Stomach smooth muscle (tissue), 2 donors: ENCODE measurements at regions not wholly inside any gene's neighbourhood (a gene's known extent, or its start where the extent isn't known, plus 50 kb on each side); places are given as distances from the start of the nearest gene placed in this dataset.

ENCODE experiments used
- H3K27ac ChIP-seq: one replicate; pipeline ENCODE4 v1.7.0; 2013; ENCODE audit warnings: mild to moderate bottlenecking, low read length, inconsistent platforms
- H3K27me3 ChIP-seq, 2 donors: one replicate each; pipeline ENCODE4 v1.7.0; 2013; ENCODE audit warnings: low read length in 2 of 2; ENCODE audit not compliant: insufficient read depth in 2 of 2, control insufficient read depth in 1 of 2
- H3K36me3 ChIP-seq, 2 donors: one replicate each; pipeline ENCODE4 v1.7.0; 2013; ENCODE audit warnings: low read length in 2 of 2; ENCODE audit not compliant: control insufficient read depth in 2 of 2, insufficient read depth in 2 of 2
- H3K4me1 ChIP-seq: one replicate; pipeline ENCODE4 v1.7.0; 2013; ENCODE audit warnings: low read length; ENCODE audit not compliant: control insufficient read depth, insufficient read depth
- H3K4me3 ChIP-seq, 2 donors: one replicate each; pipeline ENCODE4 v1.7.0; 2013; ENCODE audit warnings: low read length in 2 of 2
- H3K9ac ChIP-seq, 2 donors: one replicate each; pipeline ENCODE4 v1.7.0; 2013; ENCODE audit warnings: low read length in 2 of 2, mild to moderate bottlenecking in 1 of 2
- H3K9me3 ChIP-seq, 2 donors: one replicate each; pipeline ENCODE4 v1.7.0; 2013; ENCODE audit warnings: low read length in 2 of 2; ENCODE audit not compliant: control insufficient read depth in 2 of 2
- donor health status: healthy.
- donor health status: Pancreatic carcinoma.

DNA sequence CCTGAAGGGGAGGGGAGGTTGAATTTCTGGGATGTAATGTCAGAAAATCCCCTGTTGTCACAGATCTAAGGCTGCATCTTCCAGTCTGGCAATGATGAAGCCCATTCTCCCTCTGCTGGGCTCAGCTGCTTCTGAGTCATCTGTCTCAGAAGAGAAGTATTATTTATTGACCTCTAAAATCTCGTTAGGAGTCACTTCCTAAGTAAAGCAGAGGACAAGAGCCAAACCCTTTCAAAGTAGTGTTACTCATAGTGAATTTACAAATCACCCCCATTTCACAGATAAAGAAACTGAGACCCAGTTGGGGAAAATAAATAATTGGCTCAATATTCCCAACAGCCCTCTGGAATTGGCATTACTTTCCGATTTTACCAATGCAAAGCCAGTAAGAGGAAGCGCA is 167.3 kb upstream of the SKOR2 start:
- Histone ChIP-seq H3K9me3 (no peaks in the 10 kb centered on the region), H3K9ac (no peak overlapping the region), H3K27ac (no peak overlapping the region), H3K27me3 (peaks cover 8 to 13% of the 10 kb centered on the region in 2 donors), H3K4me3 (no peak overlapping the region), H3K36me3 (no peaks in the 10 kb centered on the region), H3K4me1 (no peaks in the 10 kb centered on the region)

DNA sequence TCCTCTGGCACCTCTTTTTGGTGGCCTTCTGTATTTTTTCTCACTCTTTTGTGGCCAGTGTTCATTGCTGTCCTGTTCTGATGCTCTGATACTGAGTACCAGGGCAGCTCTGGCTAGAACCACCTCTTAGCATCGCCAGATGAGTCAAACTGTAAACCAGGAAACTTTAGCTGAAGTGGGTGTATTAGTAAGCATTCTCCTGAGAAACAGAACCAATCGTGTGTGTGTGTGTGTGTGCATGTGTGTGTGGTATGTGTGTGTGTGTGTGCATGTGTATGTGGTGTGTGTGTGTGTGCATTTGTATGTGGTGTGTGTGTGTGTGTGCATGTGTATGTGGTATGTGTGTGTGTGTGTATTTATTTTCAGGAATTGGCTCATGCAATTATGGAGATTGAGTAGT is 166.3 kb upstream of the SKOR2 start:
- H3K4me3 ChIP-seq: no peak overlapping the region
- no peaks in the 10 kb centered on the region for H3K36me3 ChIP-seq
- H3K27me3 ChIP-seq: peaks cover 8 to 13% of the 10 kb centered on the region in 2 donors
- H3K9me3 ChIP-seq: no peaks in the 10 kb centered on the region
- no peak overlapping the region for H3K27ac ChIP-seq
- H3K9ac ChIP-seq: no peak overlapping the region
- no peaks in the 10 kb centered on the region for H3K4me1 ChIP-seq

- no peaks in the 10 kb centered on the region for H3K4me1 ChIP-seq
- no peaks in the 10 kb centered on the region for H3K36me3 ChIP-seq
- H3K9ac ChIP-seq: no peak overlapping the region
- peaks cover 8 to 13% of the 10 kb centered on the region in 2 donors for H3K27me3 ChIP-seq
- no peaks in the 10 kb centered on the region for H3K9me3 ChIP-seq
- H3K27ac ChIP-seq: no peak overlapping the region
- no peak overlapping the region for H3K4me3 ChIP-seq
Measured at GRCh38 chr18:47415881-47416280, 164.4 kb upstream of the SKOR2 start.

DNA sequence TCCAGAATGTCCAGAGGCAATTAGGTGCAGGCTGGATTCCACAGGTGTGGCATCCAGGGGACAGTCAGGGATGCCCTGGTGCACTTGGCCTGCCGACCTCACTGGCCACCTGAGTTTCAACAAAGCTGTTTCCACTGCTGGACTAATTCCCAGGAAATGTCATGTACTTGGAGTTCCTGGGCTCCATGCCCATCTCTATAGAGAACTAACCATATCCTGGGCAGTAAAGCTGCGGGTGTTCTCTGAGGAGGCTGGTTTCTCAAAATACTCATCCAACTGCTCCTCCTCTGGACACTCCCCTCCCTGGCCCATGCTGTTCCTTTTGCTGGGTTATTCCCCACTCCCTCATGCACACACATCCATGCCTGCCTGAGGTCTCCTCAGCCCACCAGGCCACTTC is 161.9 kb upstream of the SKOR2 start:
- Histone ChIP-seq H3K27ac (no peak overlapping the region), H3K4me3 (no peak overlapping the region), H3K9ac (no peak overlapping the region), H3K9me3 (no peaks in the 10 kb centered on the region), H3K4me1 (no peaks in the 10 kb centered on the region), H3K36me3 (no peaks in the 10 kb centered on the region), H3K27me3 (peaks cover 8 to 10% of the 10 kb centered on the region in 2 donors)

GRCh38 chr18:47412924-47413323 is 161.5 kb upstream of the SKOR2 start:
- no peak overlapping the region for H3K27ac ChIP-seq
- H3K4me3 ChIP-seq: no peak overlapping the region
- H3K27me3 ChIP-seq: peaks cover 8 to 10% of the 10 kb centered on the region in 2 donors
- no peak overlapping the region for H3K9ac ChIP-seq
- no peaks in the 10 kb centered on the region for H3K4me1 ChIP-seq
- H3K36me3 ChIP-seq: no peaks in the 10 kb centered on the region
- no peaks in the 10 kb centered on the region for H3K9me3 ChIP-seq

GRCh38 chr18:47411159-47411558 is 159.7 kb upstream of the SKOR2 start:
- peaks cover 0 to 4% of the 10 kb centered on the region in 2 donors for H3K27me3 ChIP-seq
- no peaks in the 10 kb centered on the region for H3K4me1 ChIP-seq
- H3K27ac ChIP-seq: no peak overlapping the region
- H3K9me3 ChIP-seq: no peaks in the 10 kb centered on the region
- H3K36me3 ChIP-seq: no peaks in the 10 kb centered on the region
- H3K4me3 ChIP-seq: no peak overlapping the region
- H3K9ac ChIP-seq: no peak overlapping the region

GRCh38 chr18:47410139-47410538 is 158.7 kb upstream of the SKOR2 start:
- H3K9me3 ChIP-seq: no peaks in the 10 kb centered on the region
- H3K36me3 ChIP-seq: no peaks in the 10 kb centered on the region
- no peak overlapping the region for H3K9ac ChIP-seq
- H3K27ac ChIP-seq: no peak overlapping the region
- no peak overlapping the region for H3K4me3 ChIP-seq
- peaks cover 0 to 4% of the 10 kb centered on the region in 2 donors for H3K27me3 ChIP-seq
- H3K4me1 ChIP-seq: no peaks in the 10 kb centered on the region

DNA sequence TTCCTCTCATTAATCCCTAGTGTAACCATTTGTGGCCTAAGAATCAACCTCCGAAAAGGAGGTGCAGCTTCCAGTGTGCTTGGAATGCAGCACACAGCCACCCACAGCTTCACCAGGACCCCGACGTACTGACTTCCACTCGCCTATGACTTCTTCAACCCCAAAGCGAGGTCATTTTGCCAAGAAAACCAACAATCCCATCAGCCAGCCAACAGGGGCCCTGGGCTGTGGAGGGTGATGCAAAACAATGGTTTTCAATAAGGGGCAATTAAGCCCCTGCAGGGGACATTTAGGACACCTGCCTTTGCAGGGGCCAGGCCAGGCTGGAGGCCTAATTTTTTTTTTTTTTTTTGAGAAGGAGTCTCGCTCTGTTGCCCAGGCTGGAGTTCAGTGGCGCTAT is 158.1 kb upstream of the SKOR2 start:
- Histone ChIP-seq H3K36me3 (no peaks in the 10 kb centered on the region), H3K27me3 (no peaks in the 10 kb centered on the region), H3K4me3 (no peak overlapping the region), H3K27ac (no peak overlapping the region), H3K9me3 (no peaks in the 10 kb centered on the region), H3K9ac (no peak overlapping the region), H3K4me1 (no peaks in the 10 kb centered on the region)

DNA sequence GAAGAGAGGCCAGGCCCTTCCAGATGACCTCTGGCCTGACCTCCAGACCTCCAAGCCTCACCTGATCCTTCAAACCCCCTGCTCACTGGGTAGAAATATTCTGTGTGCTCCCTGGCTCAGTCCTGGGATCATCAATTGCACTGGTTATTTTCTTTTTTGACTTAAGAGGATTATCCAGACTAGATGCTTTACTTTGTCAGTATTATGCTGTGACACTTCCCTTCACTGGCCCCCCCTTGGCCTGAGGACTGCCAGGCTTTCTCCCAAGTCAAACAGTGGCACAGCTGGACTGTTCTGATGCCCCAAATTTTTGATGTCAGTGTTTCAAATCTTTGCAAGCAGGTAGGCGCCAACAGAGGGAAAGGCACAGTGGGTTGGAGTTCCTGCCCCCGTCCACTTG is 156.3 kb upstream of the SKOR2 start:
- Histone ChIP-seq H3K4me1 (no peaks in the 10 kb centered on the region), H3K36me3 (no peaks in the 10 kb centered on the region), H3K9me3 (no peaks in the 10 kb centered on the region), H3K4me3 (no peak overlapping the region), H3K27ac (no peak overlapping the region), H3K9ac (no peak overlapping the region), H3K27me3 (peaks cover 0 to 2% of the 10 kb centered on the region in 2 donors)

DNA sequence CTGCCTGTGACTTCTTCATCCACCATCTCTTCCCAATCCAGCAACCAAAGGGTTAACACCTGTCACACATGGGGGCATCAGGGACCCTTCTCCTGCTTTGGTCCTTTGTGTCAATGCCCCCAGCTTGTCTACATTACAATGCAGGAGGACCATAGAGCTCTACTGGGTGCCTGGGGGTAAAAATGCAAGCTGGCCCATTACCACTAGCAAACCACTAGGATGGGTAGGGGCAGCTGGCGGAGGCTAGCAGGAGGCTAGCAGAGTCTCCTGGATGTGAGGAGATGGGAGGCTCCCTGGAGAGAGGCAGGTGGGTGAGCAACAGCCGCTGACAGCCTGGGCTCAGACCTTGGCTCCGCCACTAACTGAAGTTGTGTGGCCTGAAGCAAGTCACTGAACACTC is 153.4 kb upstream of the SKOR2 start:
- Histone ChIP-seq H3K36me3 (no peaks in the 10 kb centered on the region), H3K4me3 (no peak overlapping the region), H3K9ac (no peak overlapping the region), H3K27me3 (peaks cover 0 to 2% of the 10 kb centered on the region in 2 donors), H3K4me1 (no peaks in the 10 kb centered on the region), H3K9me3 (no peaks in the 10 kb centered on the region), H3K27ac (no peak overlapping the region)

- Histone ChIP-seq H3K27me3 (peaks cover 0 to 2% of the 10 kb centered on the region in 2 donors), H3K27ac (no peak overlapping the region), H3K9me3 (no peaks in the 10 kb centered on the region), H3K9ac (no peak overlapping the region), H3K4me3 (no peak overlapping the region), H3K4me1 (no peaks in the 10 kb centered on the region), H3K36me3 (no peaks in the 10 kb centered on the region)
Measured at GRCh38 chr18:47403949-47404348, 152.5 kb upstream of the SKOR2 start.
